Tibial nerve (tissue), 4 donors: ENCODE measurements at regions not wholly inside any gene's neighbourhood (a gene's known extent, or its start where the extent isn't known, plus 50 kb on each side); places are given as distances from the start of the nearest gene placed in this dataset.

ENCODE experiments used
- EP300 ChIP-seq, 2 donors: sonication (generic); formaldehyde crosslinking; IDR thresholded peaks; one replicate each; pipeline ENCODE4 v1.6.1; 2017; ENCODE audit warnings: antibody characterized with exemption in 2 of 2, mild to moderate bottlenecking in 1 of 2
- POLR2A ChIP-seq, 2 donors: fragments of 450-650 bp; IDR thresholded peaks; one replicate each; pipeline ENCODE4 v1.6.1; 2017; ENCODE audit warnings: antibody characterized with exemption in 2 of 2, mild to moderate bottlenecking in 2 of 2, moderate library complexity in 2 of 2
- TF ChIP-seq, protein P1 (sequence below), 5 experiments: fragments of 200-600 bp in 3 of 5; fragments of 450-650 bp in 2 of 5; sonication (generic) in 3 of 5; IDR thresholded peaks; one replicate each; pipeline ENCODE4 v1.5.1; 2016 to 2019; ENCODE audit warnings: antibody characterized with exemption in 5 of 5, mild to moderate bottlenecking in 3 of 5, moderate library complexity in 2 of 5

DNA sequence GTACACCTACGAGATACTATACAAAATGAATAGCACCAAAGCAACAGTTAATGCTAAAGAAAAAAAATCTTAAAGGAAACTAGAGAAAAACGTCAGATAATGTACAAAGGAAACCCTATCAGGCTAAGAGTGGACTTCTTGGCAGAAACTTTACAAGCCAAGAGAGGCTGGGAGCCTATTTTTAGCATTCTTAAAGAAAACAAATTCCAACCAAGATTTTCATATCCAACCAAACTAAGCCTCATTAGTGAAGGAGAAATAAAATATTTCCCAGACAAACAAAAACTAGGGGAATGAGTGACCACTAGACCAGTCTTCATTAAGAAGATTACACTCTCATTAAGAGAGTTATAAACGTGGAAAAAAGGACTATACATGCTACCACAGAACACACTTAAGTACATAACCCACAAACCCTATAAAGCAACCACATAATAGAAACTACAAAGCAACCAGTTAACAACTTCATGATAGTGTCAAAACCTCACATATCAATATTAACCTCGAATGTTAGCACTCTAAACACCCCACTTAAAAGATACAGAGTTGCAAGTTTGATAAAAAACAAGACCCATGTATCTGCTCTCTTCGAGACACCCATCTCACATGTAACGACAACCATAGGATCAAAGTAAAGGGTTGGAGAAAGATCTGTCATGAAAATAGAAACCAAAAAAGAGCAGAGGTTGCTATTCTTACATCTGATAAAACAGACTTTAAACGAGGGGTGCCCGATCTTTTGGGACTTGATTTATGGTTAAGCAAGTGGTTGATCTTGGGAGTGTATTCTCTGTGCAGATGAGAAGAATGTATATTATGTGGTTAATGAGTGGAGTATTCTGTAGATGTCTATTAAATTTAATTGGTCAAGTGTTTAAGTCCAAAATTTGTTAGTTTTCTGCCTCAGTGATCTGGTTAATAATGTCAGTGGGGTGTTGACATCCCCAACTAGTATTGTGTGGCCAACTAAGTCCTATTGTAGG, 1301.4 kb downstream of the PLA2G4A start:
- TF ChIP-seq, protein P1, sequence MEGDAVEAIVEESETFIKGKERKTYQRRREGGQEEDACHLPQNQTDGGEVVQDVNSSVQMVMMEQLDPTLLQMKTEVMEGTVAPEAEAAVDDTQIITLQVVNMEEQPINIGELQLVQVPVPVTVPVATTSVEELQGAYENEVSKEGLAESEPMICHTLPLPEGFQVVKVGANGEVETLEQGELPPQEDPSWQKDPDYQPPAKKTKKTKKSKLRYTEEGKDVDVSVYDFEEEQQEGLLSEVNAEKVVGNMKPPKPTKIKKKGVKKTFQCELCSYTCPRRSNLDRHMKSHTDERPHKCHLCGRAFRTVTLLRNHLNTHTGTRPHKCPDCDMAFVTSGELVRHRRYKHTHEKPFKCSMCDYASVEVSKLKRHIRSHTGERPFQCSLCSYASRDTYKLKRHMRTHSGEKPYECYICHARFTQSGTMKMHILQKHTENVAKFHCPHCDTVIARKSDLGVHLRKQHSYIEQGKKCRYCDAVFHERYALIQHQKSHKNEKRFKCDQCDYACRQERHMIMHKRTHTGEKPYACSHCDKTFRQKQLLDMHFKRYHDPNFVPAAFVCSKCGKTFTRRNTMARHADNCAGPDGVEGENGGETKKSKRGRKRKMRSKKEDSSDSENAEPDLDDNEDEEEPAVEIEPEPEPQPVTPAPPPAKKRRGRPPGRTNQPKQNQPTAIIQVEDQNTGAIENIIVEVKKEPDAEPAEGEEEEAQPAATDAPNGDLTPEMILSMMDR (IDR thresholded peaks at IDR 0.05) = no peak
- TF ChIP-seq POLR2A (IDR thresholded peaks at IDR 0.05) (no peak), EP300 (IDR thresholded peaks at IDR 0.05) (no peak)
